Endodermal cell (in vitro differentiated cells): ENCODE measurements at regions not wholly inside any gene's neighbourhood (a gene's known extent, or its start where the extent isn't known, plus 50 kb on each side); places are given as distances from the start of the nearest gene placed in this dataset.

Experiments
- DNase-seq: peaks from one replicate; pipeline ENCODE4 v3.0.0-alpha.2; 2017
- H3K27ac ChIP-seq: 2 replicates; pipeline ENCODE4 v1.5.1; 2013; ENCODE audit warnings: mild to moderate bottlenecking, low read depth, low read length, moderate library complexity
- H3K27me3 ChIP-seq: 2 replicates; pipeline ENCODE4 v1.6.1; 2013; ENCODE audit warnings: mild to moderate bottlenecking, low read length, moderate library complexity; ENCODE audit not compliant: insufficient read depth, control insufficient read depth, poor library complexity, severe bottlenecking
- H3K36me3 ChIP-seq: 2 replicates; pipeline ENCODE4 v1.7.0; 2013; ENCODE audit warnings: mild to moderate bottlenecking, low read length, moderate library complexity; ENCODE audit not compliant: control insufficient read depth, insufficient read depth
- H3K4me1 ChIP-seq: one replicate; pipeline ENCODE4 v1.7.0; 2013; ENCODE audit warnings: low read length; ENCODE audit not compliant: control insufficient read depth, insufficient read depth
- H3K4me3 ChIP-seq: 2 replicates; pipeline ENCODE4 v1.5.1; 2013; ENCODE audit warnings: mild to moderate bottlenecking, low read length, moderate library complexity
- H3K9ac ChIP-seq: 2 replicates; pipeline ENCODE4 v1.6.1; 2013; ENCODE audit warnings: mild to moderate bottlenecking, low read length, moderate library complexity; ENCODE audit not compliant: poor library complexity, severe bottlenecking; ENCODE audit errors: extremely low read depth
- H3K9me3 ChIP-seq: 2 replicates; pipeline ENCODE4 v1.6.1; 2013; ENCODE audit warnings: mild to moderate bottlenecking, low read length, moderate library complexity; ENCODE audit not compliant: control insufficient read depth
- H3K27ac Mint-ChIP-seq: 2 replicates; pipeline ENCODE4 v1.8.0; 2020; ENCODE audit warnings: mixed read lengths
- H3K27me3 Mint-ChIP-seq: 2 replicates; pipeline ENCODE4 v1.8.0; 2021; ENCODE audit warnings: mild to moderate bottlenecking, mixed read lengths; ENCODE audit not compliant: insufficient read depth
- H3K36me3 Mint-ChIP-seq: 2 replicates; pipeline ENCODE4 v1.8.0; 2020; ENCODE audit warnings: low read depth, mixed read lengths
- H3K4me1 Mint-ChIP-seq: 2 replicates; pipeline ENCODE4 v1.8.0; 2020; ENCODE audit warnings: mixed read lengths
- H3K4me3 Mint-ChIP-seq: 2 replicates; pipeline ENCODE4 v1.8.0; 2020; ENCODE audit warnings: mild to moderate bottlenecking, moderate library complexity, mixed read lengths
- H3K9me3 Mint-ChIP-seq: 2 replicates; pipeline ENCODE4 v1.8.0; 2020; ENCODE audit warnings: mild to moderate bottlenecking, mixed read lengths
- WGBS, 2 experiments: methylation state at CpG; one replicate each; pipeline versions ENCODE4 v1.1.5 to v1.1.7; 2013; ENCODE audit warnings: missing lambda C conversion rate in 2 of 2, mixed read lengths in 1 of 2; ENCODE audit not compliant: insufficient coverage in 1 of 2, insufficient read length in 1 of 2; 5-methylcytosine and 5-hydroxymethylcytosine counted together
- TF ChIP-seq, protein P1 (sequence below): fragments of 200-600 bp; sonication (generic); conservative IDR thresholded peaks from 2 replicates; pipeline ENCODE4 v1.5.0; 2021; ENCODE audit warnings: antibody characterized with exemption, mild to moderate bottlenecking

DNA sequence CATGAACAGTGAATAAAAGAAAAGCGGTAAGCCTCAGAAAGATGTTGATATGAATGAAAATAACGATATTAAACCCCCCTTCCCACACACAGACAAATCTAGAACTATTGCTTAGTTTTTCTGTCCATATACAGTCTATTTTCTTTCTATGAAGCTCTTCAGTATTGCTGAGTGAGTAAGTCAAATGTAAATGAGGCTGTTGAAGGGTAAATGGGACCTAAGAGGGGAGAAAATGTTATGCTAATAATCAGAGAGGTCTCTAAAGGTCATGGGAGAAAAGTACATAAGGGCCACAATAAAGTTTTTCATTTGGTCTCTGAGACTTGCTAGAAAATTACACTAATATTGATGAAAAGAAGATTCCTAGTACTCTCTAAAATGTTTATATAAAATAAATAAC is 56.2 kb downstream of the PABPC4L start:
- H3K4me3 Mint-ChIP-seq = no peak overlapping the region
- no peak for DNase-seq
- no peaks in the 10 kb centered on the region for H3K36me3 Mint-ChIP-seq
- H3K27me3 Mint-ChIP-seq = no peaks in the 10 kb centered on the region
- Histone ChIP-seq H3K4me1 (peaks cover 3% of the 10 kb centered on the region), H3K36me3 (no peaks in the 10 kb centered on the region), H3K27ac (no peak overlapping the region), H3K9me3 (peaks cover 10% of the 10 kb centered on the region), H3K4me3 (no peak overlapping the region), H3K27me3 (no peaks in the 10 kb centered on the region), H3K9ac (no peak overlapping the region)
- no peak overlapping the region for H3K27ac Mint-ChIP-seq
- WGBS, 2 experiments = no CpG with 5 or more reads among the region's 2 CpGs
- no peaks in the 10 kb centered on the region for H3K9me3 Mint-ChIP-seq
- peaks cover 9% of the 10 kb centered on the region for H3K4me1 Mint-ChIP-seq
- TF ChIP-seq, protein P1, sequence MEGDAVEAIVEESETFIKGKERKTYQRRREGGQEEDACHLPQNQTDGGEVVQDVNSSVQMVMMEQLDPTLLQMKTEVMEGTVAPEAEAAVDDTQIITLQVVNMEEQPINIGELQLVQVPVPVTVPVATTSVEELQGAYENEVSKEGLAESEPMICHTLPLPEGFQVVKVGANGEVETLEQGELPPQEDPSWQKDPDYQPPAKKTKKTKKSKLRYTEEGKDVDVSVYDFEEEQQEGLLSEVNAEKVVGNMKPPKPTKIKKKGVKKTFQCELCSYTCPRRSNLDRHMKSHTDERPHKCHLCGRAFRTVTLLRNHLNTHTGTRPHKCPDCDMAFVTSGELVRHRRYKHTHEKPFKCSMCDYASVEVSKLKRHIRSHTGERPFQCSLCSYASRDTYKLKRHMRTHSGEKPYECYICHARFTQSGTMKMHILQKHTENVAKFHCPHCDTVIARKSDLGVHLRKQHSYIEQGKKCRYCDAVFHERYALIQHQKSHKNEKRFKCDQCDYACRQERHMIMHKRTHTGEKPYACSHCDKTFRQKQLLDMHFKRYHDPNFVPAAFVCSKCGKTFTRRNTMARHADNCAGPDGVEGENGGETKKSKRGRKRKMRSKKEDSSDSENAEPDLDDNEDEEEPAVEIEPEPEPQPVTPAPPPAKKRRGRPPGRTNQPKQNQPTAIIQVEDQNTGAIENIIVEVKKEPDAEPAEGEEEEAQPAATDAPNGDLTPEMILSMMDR = no peak

- no peak overlapping the region for H3K27ac ChIP-seq
- Mint-ChIP-seq H3K4me3 (no peak overlapping the region), H3K36me3 (no peaks in the 10 kb centered on the region), H3K27me3 (no peaks in the 10 kb centered on the region), H3K27ac (no peak overlapping the region), H3K4me1 (peaks cover 5% of the 10 kb centered on the region), H3K9me3 (no peaks in the 10 kb centered on the region)
- H3K9me3 ChIP-seq = peaks cover 10% of the 10 kb centered on the region
- no peaks in the 10 kb centered on the region for H3K36me3 ChIP-seq
- H3K4me1 ChIP-seq = peaks cover 3% of the 10 kb centered on the region
- H3K27me3 ChIP-seq = no peaks in the 10 kb centered on the region
- 93% methylated on average over 2 of the region's 2 CpGs; no CpG with 5 or more reads in 1 of the 2 experiments for WGBS, 2 experiments
- TF ChIP-seq, protein P1 = no peak
- H3K9ac ChIP-seq = no peak overlapping the region
- DNase-seq = no peak
- H3K4me3 ChIP-seq = no peak overlapping the region
These were observed 57.3 kb downstream of the PABPC4L start for GRCh38 chr4:134144337-134144736.

DNA sequence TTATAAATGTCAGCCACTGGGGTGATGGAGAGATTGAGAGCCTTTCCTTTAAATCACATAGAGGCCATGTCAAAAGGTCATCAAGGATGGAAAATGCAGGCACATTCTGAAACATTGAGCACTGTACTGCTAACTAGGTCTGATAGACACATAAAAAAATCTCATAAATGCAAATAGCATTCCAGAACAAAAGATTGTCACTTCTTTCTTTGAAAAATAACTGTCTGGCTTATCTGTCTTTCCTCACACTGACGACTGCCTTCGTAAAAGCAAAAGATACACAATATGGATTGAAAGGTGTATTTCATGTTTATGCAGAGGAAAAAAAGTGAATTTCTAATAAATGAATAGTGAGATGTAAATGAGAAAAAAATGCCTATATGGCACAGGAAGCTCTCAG is 59.9 kb downstream of the PABPC4L start:
- H3K36me3 Mint-ChIP-seq = no peaks in the 10 kb centered on the region
- H3K4me1 ChIP-seq = no peaks in the 10 kb centered on the region
- WGBS, 2 experiments = 96% methylated on average over 2 of the region's 2 CpGs; no CpG with 5 or more reads in 1 of the 2 experiments

More for the DNA sequence above, 59.9 kb downstream of the PABPC4L start:
- H3K9me3 Mint-ChIP-seq = no peaks in the 10 kb centered on the region
- H3K27ac Mint-ChIP-seq = no peak overlapping the region
- no peak overlapping the region for H3K27ac ChIP-seq
- H3K27me3 ChIP-seq = no peaks in the 10 kb centered on the region
- H3K9ac ChIP-seq = no peak overlapping the region
- no peaks in the 10 kb centered on the region for H3K4me1 Mint-ChIP-seq
- H3K9me3 ChIP-seq = peaks cover 5% of the 10 kb centered on the region
- H3K36me3 ChIP-seq = no peaks in the 10 kb centered on the region
- no peak for DNase-seq
- TF ChIP-seq, protein P1 = no peak
- no peak overlapping the region for H3K4me3 Mint-ChIP-seq
- H3K27me3 Mint-ChIP-seq = no peaks in the 10 kb centered on the region
- no peak overlapping the region for H3K4me3 ChIP-seq
